NCI-H128 (cell line): ENCODE measurements at regions not wholly inside any gene's neighbourhood (a gene's known extent, or its start where the extent isn't known, plus 50 kb on each side); places are given as distances from the start of the nearest gene placed in this dataset.
"Not testable (repeated sequence)": the region's sequence is repeated elsewhere in the genome, so short reads cannot be mapped to it uniquely, and the experiment has no call there.

ENCODE experiments used
- DNase-seq: peaks from one replicate; lab custom pipeline; 2025; ENCODE audit not compliant: unreplicated experiment; lab: John Stamatoyannopoulos, UW

DNA sequence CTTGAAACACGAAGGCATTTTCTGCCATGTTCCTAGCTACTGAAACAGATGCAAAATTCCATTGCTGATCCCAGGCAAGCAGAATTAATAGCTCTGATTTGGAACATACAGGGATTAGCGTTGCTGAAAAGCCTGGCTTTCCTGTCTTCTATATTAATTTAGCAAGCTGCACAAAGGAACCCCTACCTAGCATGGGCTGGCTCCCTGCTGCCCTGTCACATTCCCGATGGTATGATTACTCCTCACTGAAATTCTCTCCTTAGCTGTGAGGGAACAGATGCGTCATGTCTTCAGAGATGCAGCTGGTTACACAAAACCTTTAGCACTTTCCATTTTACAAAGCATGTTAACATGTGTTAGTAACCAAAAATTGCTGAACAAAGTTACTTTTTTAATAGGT is 878.9 kb downstream of the TYW1 start:
- DNase-seq, result no peak

DNA sequence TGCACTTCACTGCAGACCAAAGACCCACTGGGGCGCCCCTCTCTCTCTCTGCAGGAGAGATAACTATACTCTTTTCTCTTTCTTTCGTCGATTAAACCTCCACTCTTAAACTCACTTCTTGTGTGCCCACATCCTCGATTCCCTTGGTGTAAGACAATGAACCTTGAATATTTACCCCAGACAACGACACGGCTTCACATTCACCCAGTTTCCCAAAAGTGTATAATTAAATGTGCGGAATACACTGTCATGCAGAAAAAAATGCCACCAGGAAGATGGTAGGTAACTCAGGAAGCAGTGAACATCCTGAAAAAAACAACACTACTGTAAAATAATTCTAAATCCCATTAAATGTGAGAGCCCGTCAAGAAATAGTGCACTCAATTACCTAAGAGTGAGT is 882.2 kb downstream of the TYW1 start:
- no peak for DNase-seq

DNA sequence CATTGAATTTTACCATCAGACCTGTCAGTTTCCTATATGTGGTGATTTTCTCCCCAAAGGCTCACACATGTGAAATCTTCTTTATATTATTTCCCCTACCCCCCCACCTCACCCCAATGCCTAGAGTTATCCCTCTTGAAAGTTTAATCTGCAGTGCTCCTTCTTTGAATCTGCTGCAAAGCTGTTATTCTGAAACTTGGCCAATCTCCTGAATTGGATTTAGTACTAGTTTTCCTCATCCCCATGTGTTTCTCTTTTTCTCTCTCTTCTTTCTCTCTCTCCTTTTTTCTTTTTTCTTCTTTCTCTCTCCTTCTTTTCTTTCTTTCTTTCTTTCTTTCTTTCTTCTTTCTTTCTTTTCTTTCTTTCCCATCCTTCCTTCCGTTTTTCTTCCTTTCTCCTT is 886.2 kb downstream of the TYW1 start:
- DNase-seq, result no peak

DNA sequence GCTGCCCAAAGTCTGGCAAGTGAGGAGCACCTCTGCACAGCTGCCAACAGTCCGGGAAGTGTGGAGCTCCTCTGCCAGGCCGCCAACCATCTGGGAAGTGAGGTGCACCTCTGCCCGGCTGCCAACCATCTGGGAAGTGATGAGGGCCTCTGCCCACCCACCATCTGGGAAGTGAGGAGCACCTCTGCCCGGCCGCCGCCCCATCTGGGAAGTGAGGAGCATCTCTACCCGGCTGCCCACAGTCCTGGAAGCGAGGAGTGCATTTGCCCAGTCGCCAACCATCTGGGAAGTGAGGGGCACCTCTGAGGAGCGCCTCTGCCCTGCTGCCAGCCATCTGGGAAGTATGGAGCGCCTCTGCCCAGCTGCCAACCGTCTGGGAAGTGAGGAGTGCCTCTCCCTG is 893.7 kb downstream of the TYW1 start:
- DNase-seq, result no peak

DNA sequence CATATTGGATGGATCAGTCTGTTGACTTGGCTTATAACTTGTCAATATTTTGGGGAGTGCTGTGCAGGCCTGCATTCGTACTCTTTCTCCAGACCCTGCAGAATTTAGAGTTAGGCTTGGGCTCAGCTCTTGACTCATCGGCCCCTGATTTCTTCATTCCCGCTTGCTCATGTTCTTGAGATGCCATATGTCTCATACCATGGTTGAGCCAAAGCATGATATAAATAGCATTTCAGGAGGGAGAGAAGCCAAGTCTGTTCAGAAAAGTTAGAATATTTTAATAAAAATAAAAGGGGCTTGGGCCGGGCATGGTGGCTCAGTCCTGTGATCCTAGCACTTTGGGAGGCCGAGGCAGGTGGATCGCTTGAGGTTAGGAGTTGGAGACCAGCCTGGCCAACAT is 898.1 kb downstream of the TYW1 start:
- no peak for DNase-seq

DNA sequence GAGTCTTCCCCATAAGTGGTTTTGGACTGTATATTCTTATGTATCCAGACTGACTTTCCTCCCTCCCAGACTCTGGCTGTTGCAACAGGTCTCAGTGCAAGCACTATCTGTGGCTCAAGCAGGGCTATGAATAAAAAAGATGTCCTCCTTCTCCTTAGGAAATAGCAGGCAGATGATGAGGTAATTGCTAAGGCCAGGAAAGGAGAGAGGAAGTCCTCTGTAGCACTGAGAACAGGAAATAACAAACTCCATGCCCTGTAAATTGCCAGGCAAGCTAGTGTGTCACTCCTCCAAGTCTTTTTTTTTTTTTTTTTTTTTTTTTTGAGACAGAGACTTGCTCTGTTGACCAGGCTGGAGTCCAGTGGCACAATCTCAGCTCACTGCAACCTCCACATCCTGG is 900.1 kb downstream of the TYW1 start:
- DNase-seq, result no peak

- DNase-seq, result no peak
Measured at GRCh38 chr7:67900456-67900855, 903.8 kb downstream of the TYW1 start.

DNA sequence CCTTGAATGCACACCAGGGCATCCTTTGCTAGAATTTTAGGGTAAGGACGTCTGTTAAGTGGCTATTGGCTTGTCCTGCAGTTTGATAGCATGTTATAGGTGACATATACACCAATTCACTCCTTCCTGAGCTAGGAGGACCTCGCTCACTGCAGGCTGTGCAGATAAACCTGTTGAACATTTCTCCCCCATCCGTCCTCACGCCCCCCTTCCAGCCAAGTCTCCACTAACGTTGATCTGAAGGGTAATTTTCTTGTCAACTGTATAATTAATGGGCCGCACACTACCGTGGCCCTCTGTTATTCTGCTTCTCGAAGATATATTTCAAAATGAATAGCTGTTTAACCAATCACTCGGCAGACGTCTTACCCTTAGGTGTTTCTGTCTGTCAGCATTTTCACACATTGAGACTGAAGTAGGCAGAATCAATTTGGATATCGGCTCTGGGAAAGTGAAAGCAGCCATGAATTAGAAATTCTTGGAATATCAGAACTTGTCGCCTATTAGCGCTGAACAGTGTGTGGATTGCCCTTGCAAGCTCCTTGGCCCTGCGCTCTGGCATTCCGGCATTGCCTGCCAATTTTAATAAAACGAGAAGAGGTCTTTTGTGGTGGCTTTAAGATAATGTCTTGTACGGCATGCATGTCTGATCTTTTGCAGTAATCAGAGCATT is 905.3 kb downstream of the TYW1 start:
- no peak for DNase-seq

GRCh38 chr7:67907792-67908191 is 911.2 kb downstream of the TYW1 start:
- no peak for DNase-seq

DNA sequence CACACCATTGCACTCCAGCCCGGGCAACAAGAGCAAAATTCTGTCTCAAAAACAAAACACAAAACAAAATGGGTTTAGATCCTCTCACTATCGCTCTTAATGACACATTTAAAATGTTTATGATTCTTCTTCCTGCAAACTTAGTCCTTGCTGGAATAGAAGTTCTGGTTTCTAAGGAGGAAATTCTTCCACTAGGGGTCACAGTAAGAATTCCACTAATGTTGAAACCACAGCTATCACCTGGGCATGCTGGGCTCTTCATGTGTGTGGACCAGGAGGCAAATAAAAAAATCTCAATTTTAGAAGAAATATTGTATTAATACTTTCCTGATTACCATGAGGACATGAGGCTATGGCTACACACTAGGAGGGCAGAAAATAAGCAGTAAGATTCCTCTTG is 915.8 kb downstream of the TYW1 start:
- no peak for DNase-seq

GRCh38 chr7:67913604-67914003 is 917.0 kb downstream of the TYW1 start:
- DNase-seq, result no peak

DNA sequence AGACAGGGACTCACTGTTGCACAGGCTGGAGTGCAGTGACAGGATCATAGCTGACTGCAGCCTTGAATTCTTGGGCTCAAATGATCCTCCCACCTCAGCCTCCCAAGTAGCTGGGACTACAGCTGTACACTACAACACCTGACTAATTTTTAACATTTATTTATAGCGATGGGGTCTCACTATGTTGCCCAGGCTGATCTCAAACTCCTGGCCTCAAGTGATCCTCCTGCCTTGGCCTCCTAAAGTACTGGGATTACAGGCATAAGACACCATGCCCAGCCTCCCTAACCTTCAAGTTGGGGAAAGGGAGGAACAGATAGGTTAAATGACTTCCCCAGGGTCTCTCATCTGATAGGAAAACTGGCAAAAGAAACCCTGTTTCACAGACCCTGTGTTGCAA is 919.5 kb downstream of the TYW1 start:
- not testable (repeated sequence) for DNase-seq

- no peak for DNase-seq
Measured at GRCh38 chr7:67916571-67917436, 920.2 kb downstream of the TYW1 start.

DNA sequence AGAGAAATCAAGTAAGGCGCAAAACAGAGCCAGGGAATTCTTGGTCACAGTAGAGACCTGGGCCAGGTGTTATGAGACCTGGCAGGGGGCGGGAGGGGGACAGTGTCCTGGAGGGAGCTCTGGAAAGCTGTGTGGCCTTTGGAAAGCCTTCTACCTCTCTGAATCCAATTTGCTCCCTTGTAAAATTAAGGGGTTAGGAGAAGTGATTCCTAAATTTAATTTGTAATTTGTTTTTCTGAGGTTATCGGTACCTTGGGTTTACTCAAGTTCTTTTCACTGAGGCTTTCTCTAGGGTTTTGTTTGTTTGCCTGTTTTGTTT is 920.8 kb downstream of the TYW1 start:
- no peak for DNase-seq

- DNase-seq, result no peak
Measured at GRCh38 chr7:67918158-67918557, 921.5 kb downstream of the TYW1 start.

GRCh38 chr7:67923286-67923685 is 926.7 kb downstream of the TYW1 start:
- DNase-seq, result no peak

- DNase-seq, result no peak
Measured at GRCh38 chr7:67928141-67928540, 931.5 kb downstream of the TYW1 start.

DNA sequence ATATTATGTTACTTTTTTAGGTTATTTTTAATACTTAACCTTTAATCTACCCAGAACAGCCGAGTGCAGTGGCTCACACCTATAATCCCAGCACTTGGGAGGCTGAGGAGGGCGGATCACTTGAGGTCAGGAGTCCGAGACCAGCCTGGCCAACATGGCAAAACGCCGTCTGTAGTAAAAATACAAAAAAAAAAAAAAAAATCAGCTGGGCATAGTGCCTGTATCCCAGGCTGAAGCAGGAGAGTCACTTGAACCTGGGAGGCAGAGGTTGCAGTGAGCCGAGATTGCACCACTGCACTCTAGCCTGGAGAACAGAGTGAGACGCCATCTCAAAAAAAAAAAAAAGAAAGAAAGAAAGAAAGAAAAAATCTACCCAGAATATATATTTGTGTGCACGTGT is 939.8 kb downstream of the TYW1 start:
- not testable (repeated sequence) for DNase-seq

- DNase-seq, result no peak
Measured at GRCh38 chr7:67940400-67940799, 943.8 kb downstream of the TYW1 start.

DNA sequence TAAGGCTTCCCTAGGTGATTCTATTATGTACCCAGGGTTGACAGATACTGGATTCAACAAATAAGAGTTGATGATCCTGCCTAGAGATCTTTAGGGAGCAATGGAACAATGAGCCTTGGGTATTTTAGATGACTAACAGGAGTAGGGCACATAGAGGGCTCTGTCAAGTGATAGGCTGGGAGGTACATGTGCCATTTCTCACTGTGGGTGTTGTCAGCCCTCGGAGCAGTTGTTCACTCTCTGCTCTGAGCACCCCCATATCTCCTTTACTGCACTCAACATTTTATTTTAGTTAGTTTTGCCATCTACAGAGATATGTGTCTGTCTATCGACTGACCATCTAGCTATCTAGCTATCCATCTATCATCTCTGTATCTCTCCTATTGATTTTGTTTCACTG is 950.6 kb downstream of the TYW1 start:
- no peak for DNase-seq

- no peak for DNase-seq
Measured at GRCh38 chr7:67947646-67948045, 951.0 kb downstream of the TYW1 start.

DNA sequence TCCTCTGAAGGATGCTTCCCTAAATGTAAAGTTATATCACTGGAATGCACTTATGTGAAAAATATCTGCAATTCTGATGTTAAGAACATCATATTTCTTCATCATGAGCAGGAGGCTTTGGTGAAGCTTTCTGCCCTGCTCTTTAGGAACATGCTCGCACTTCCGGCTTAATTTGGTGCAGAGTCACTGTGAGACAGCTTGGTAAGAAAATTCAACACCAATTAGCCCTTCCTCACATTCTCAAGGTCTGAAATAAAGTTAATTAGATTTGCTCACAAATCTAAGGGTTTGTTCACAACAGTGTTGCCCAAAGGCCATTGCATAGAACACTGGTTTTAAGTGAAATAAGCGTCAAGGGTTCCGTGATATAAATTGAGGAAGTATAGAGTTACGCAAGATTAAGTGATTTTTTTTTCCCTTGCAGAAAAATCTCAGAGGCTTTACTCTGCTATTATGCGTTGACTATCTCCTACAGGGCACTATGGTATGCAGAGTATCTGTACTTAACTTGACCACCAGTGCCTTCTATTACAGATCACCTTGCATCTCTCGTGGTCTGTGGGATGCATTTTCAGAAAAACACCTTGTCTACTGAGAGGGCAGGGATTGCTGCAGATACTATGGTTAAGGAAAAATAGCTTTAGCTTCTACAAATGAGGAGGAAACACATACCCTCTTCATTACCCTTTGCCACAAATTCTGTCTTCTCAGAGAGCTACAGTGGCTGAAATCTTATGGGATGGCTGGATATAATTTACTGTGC is 953.9 kb downstream of the TYW1 start:
- no peak for DNase-seq
